DND-41 (cell line): ENCODE measurements at regions not wholly inside any gene's neighbourhood (a gene's known extent, or its start where the extent isn't known, plus 50 kb on each side); places are given as distances from the start of the nearest gene placed in this dataset.

ENCODE experiments used
- ATAC-seq: fragments of 200-7000 bp; cut with Tn5 transposase; 3 replicates; pipeline ENCODE4 v1.9.1; 2021; ENCODE audit warnings: low read depth; ENCODE audit not compliant: insufficient read depth
- DNase-seq: peaks from one replicate; pipeline ENCODE4 v3.0.0-alpha.2; 2020
- H2AFZ ChIP-seq: 2 replicates; pipeline ENCODE4 v1.6.0; 2012; ENCODE audit warnings: low read depth, low read length
- H3K27ac ChIP-seq: 2 replicates; pipeline ENCODE4 v1.5.1; 2012; ENCODE audit warnings: low read length, inconsistent platforms
- H3K27me3 ChIP-seq: fragments of 200-600 bp; sonication (generic); 2 replicates; pipeline ENCODE4 v1.6.0; 2012; ENCODE audit warnings: low read length, mild to moderate bottlenecking, inconsistent platforms; ENCODE audit not compliant: insufficient read depth, poor library complexity
- H3K36me3 ChIP-seq: 2 replicates; pipeline ENCODE4 v1.5.1; 2012; ENCODE audit warnings: low read length, inconsistent platforms; ENCODE audit not compliant: insufficient read depth
- H3K4me1 ChIP-seq: 2 replicates; pipeline ENCODE4 v1.5.1; 2012; ENCODE audit warnings: mild to moderate bottlenecking, low read length; ENCODE audit not compliant: insufficient read depth
- H3K4me2 ChIP-seq: 2 replicates; pipeline ENCODE4 v1.6.0; 2012; ENCODE audit warnings: mild to moderate bottlenecking, moderate library complexity, low read length, inconsistent platforms; ENCODE audit not compliant: insufficient read depth
- H3K4me3 ChIP-seq, 2 experiments: fragments of 200-600 bp in 1 of 2; shearing (Covaris generic) in 1 of 2; 2 replicates each; pipeline ENCODE4 v1.5.1; 2012 to 2016; ENCODE audit warnings: inconsistent platforms in 2 of 2, low read length in 2 of 2, mild to moderate bottlenecking in 2 of 2, low read depth in 1 of 2, moderate library complexity in 1 of 2
- H3K79me2 ChIP-seq: 2 replicates; pipeline ENCODE4 v1.6.0; 2012; ENCODE audit warnings: low read length, inconsistent platforms; ENCODE audit not compliant: insufficient read depth
- H3K9ac ChIP-seq: 2 replicates; pipeline ENCODE4 v1.6.0; 2012; ENCODE audit warnings: low read depth, mild to moderate bottlenecking, inconsistent platforms, low read length, moderate library complexity
- H3K9me3 ChIP-seq: 2 replicates; pipeline ENCODE4 v1.5.1; 2012; ENCODE audit warnings: low read length, moderate library complexity, mild to moderate bottlenecking, inconsistent platforms; ENCODE audit not compliant: insufficient read depth, severe bottlenecking
- H4K20me1 ChIP-seq: 2 replicates; pipeline ENCODE4 v1.6.0; 2012; ENCODE audit warnings: low read length; ENCODE audit not compliant: insufficient read depth
- EZH2 ChIP-seq: IDR thresholded peaks from 3 replicates; pipeline ENCODE4 v1.6.1; 2012; ENCODE audit warnings: borderline replicate concordance, low read depth, mild to moderate bottlenecking, moderate library complexity, low read length, inconsistent platforms; ENCODE audit not compliant: severe bottlenecking
- TF ChIP-seq, protein P1 (sequence below): IDR thresholded peaks from 2 replicates; pipeline ENCODE4 v1.5.1; 2012; ENCODE audit warnings: borderline replicate concordance, low read length, moderate library complexity, mild to moderate bottlenecking; ENCODE audit not compliant: poor library complexity, severe bottlenecking; ENCODE audit errors: extremely low read depth

DNA sequence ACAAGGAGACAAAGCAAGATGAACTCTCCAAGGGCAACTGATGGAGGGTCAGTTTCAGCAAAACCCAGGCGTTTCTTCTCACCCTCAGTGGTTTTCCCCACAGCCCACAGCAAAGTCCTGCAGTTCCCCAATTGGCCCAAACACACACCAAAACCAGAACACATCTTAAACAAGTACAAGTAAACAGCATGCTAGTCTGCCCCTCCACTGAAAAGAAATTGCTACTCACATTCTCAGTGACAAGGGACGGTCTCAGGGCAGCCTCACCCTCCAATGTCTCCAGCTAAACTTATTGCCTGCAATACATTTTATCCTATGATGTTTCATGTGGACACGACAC, 300.6 kb upstream of the IRX3 start:
- ATAC-seq (no peak), DNase-seq (no peak)
- H3K79me2 ChIP-seq: no peaks in the 10 kb centered on the region
- H3K27me3 ChIP-seq: no peaks in the 10 kb centered on the region
- no peak overlapping the region for H3K4me2 ChIP-seq
- H3K4me1 ChIP-seq: no peaks in the 10 kb centered on the region
- no peaks in the 10 kb centered on the region for H3K36me3 ChIP-seq
- H3K4me3 ChIP-seq: no peak overlapping the region
- H3K27ac ChIP-seq: no peak overlapping the region
- TF ChIP-seq EZH2: no peak
- TF ChIP-seq, protein P1, sequence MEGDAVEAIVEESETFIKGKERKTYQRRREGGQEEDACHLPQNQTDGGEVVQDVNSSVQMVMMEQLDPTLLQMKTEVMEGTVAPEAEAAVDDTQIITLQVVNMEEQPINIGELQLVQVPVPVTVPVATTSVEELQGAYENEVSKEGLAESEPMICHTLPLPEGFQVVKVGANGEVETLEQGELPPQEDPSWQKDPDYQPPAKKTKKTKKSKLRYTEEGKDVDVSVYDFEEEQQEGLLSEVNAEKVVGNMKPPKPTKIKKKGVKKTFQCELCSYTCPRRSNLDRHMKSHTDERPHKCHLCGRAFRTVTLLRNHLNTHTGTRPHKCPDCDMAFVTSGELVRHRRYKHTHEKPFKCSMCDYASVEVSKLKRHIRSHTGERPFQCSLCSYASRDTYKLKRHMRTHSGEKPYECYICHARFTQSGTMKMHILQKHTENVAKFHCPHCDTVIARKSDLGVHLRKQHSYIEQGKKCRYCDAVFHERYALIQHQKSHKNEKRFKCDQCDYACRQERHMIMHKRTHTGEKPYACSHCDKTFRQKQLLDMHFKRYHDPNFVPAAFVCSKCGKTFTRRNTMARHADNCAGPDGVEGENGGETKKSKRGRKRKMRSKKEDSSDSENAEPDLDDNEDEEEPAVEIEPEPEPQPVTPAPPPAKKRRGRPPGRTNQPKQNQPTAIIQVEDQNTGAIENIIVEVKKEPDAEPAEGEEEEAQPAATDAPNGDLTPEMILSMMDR: no peak
- 0 out of 2 replicates have a peak overlapping the region, but pooled peaks have one; percentile 63 for H2AFZ ChIP-seq
- no peak overlapping the region for H3K9ac ChIP-seq
- no peaks in the 10 kb centered on the region for H4K20me1 ChIP-seq
- no peaks in the 10 kb centered on the region for H3K9me3 ChIP-seq

DNA sequence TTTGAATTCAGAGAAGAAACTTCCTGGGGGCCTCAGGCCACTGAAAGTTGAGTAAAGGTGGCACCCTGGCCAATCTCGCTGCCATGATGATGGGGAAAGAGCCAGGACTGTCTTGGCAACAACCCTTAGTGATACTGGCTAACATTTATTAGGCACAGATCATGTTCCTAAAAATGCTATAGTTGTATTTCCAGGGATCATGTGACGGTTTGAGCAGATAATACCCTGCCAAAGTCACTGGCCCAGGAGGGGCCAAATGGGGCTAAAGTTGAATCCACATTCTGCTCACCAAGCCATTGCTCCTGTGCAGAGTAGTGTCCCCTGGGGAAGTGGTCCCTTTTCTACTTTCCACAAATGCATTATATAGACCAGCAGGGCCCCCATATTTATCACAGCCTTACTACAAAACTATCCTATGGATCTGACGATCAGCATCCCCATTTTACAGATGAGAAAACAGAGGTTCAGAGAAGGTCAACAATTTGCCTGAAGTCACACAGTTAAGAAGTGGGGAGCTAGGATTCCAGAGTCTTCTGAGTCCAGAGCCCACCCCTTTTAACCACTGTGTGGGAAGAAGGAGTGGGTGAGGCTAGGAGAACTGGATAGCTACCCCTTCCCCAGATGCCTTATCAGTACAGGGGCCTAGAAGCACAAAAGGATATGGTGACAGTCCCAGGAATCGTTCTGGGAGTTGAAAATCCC, 300.0 kb upstream of the IRX3 start:
- H3K4me1 ChIP-seq: no peaks in the 10 kb centered on the region
- no peaks in the 10 kb centered on the region for H3K9me3 ChIP-seq
- no peak overlapping the region for H2AFZ ChIP-seq
- H3K9ac ChIP-seq: no peak overlapping the region
- ATAC-seq: no peak; the same call in 2 of the 3 replicates
- no peaks in the 10 kb centered on the region for H3K27me3 ChIP-seq
- TF ChIP-seq EZH2: no peak
- TF ChIP-seq, protein P1: no peak
- H3K27ac ChIP-seq: no peak overlapping the region
- H3K4me2 ChIP-seq: no peak overlapping the region
- no peaks in the 10 kb centered on the region for H3K79me2 ChIP-seq
- no peaks in the 10 kb centered on the region for H4K20me1 ChIP-seq
- DNase-seq: no peak
- H3K4me3 ChIP-seq: no peak overlapping the region
- H3K36me3 ChIP-seq: no peaks in the 10 kb centered on the region

DNA sequence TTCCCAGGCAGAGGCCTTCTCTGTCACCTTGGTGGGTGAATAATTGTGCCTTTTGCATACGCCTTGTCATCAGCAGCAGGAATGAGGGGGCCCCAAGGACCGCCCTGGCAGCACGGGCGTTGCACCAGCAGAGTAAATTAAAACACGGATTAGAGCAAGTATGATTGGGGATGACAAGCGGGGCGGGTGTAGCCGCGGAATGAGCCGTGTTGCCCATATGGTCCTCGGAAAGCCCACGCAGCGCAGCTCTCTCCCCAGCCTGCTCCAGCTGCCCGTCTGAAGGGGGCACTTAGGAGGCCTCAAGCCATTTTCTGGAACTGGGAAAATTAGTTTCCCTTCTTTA, 299.4 kb upstream of the IRX3 start:
- H3K36me3 ChIP-seq: no peaks in the 10 kb centered on the region
- ATAC-seq (no peak), DNase-seq (no peak)
- H3K4me3 ChIP-seq: no peak overlapping the region
- no peak for TF ChIP-seq EZH2
- TF ChIP-seq, protein P1: no peak
- H2AFZ ChIP-seq: no peak overlapping the region
- no peaks in the 10 kb centered on the region for H3K79me2 ChIP-seq
- H3K27ac ChIP-seq: no peak overlapping the region
- no peak overlapping the region for H3K4me2 ChIP-seq
- no peaks in the 10 kb centered on the region for H3K9me3 ChIP-seq
- H3K4me1 ChIP-seq: no peaks in the 10 kb centered on the region
- H4K20me1 ChIP-seq: no peaks in the 10 kb centered on the region
- H3K27me3 ChIP-seq: no peaks in the 10 kb centered on the region
- no peak overlapping the region for H3K9ac ChIP-seq
